Ureter (tissue), 1 donor: ENCODE measurements at regions not wholly inside any gene's neighbourhood (a gene's known extent, or its start where the extent isn't known, plus 50 kb on each side); places are given as distances from the start of the nearest gene placed in this dataset.
"Not testable (repeated sequence)": the region's sequence is repeated elsewhere in the genome, so short reads cannot be mapped to it uniquely, and the experiment has no call there.

Experiments used
- DNase-seq: peaks from one replicate; pipeline ENCODE4 v3.0.0-alpha.2; 2020; ENCODE audit warnings: low spot score
- donor health status: DM: yes; HTN: yes; CAD: no.

DNA sequence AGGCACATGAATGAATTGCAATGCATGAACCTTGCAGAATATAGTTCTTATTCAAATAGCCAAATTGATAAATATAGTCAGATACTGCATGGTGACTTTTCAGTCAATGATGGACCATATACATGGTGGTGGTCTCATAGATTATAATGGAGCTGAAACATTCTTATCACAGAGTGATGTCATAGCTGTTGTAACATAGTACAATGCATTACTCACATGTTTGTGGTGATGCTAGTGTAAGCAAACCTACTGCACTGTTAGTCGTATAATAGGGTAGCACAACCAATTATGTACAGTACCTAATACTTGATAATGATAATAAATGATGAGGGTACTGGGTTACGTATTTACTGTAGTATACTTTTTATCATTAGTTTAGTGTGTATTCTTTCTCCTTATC lies 280.3 kb downstream of the BCAT1 start:
- no peak for DNase-seq

DNA sequence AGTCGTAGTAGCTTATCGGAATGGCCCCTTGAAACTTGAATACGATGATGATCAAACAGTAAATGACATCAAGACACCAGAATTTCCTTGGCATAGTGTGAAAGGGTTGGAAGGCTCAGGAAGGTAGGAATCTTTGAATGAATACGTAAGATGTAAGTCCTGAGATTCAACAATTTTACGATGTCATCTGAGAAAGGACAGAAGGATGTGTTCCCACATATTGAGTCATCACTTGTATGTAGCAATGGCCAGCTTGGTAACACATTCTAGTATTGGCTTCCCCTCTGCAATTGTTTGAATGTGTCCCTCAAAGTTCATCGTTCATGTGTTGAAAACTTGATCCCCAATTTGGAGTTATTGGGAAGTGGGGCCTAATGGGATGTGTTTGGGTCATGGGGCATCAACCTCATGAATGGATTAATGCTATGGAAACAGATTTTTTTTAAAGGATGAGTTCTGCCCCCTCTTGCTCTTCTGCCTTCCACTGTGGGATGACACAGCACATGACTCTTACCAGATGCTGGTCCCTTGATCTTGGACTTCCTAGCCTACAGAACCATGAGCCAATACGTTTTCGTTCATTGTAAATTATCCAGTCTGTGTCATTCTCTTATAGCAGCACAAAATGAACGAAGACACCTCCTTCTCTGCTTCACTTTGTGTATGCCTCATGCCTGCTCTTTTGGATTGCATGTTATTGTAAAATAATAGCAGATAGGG lies 284.6 kb downstream of the BCAT1 start:
- no peak for DNase-seq

DNA sequence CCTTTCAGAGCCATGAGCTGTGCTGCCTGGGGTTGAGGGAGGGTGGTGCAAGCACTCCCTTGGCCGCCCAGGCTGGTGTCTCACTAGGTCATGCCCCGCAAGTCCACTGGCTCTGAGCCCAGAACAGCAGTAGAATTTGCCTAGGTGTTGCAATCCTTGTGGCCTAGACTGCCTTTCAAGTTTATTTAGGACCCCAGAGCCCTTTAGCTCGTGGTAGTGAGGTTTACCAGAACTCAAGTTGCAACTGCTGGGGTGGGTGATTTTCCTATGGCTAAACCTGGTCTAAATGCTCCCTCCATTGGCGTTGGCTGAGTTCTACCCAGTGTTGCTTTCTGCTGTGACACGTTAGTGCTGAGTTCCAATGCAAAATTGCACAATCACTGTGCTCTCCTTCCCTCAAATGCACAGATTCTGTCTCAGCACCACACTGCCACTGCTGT lies 287.2 kb downstream of the BCAT1 start:
- peak; percentile 53 for DNase-seq

DNA sequence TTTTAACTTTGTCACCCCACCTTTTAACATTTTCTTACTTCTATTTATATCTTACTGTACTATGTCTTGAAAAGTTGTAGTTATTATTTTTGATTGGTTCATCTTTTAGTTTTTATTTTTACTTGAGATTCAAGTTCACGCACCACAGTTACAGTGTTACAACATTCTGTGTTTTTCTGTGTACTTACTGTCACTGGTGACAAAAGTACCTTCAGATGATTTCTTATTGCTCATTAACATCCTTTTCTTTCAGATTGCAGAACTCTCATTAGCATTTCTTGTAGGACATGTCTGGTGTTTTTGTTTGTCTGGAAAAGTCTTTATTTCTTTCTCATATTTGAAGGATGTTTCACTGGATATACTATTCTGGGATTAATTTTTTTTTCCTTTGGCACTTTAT lies 289.9 kb downstream of the BCAT1 start:
- no peak for DNase-seq

DNA sequence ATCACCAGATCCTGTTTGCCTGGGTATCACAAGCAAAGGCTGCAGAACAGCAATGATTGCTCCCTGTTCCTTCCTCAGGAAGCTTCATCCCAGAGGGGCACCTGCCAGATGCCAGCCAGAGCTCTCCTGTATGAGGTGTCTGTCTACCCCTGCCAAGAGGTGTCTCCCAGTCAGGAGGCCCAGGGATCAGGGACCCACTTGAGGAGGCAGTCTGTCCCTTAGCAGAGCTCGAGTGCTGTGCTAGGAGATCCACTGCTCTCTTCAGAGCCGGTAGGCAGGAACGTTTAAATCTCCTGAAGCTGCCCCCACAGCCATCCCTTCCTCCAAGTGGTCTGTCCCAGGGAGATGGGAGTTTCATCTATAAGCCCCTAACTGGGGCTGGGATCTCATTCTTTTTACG lies 294.6 kb downstream of the BCAT1 start:
- not testable (repeated sequence) for DNase-seq

DNA sequence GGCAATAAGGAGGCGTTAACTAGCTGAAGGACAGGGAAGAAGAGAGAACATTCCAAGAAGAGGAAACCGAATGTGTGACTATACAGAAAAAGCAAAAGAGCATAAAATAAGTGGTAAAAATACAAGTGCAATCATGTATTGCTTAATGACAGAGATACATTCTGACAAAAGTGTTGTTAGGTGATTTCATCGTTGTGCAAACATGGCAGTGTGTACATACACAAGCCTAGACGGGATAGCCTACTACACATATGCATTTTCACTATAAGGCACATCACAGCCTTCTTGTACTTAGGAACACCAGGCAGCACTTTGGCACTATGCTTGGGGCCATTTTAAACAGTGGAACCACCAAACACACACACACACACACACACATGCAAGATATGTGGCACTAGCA lies 299.3 kb downstream of the BCAT1 start:
- DNase-seq: no peak

DNA sequence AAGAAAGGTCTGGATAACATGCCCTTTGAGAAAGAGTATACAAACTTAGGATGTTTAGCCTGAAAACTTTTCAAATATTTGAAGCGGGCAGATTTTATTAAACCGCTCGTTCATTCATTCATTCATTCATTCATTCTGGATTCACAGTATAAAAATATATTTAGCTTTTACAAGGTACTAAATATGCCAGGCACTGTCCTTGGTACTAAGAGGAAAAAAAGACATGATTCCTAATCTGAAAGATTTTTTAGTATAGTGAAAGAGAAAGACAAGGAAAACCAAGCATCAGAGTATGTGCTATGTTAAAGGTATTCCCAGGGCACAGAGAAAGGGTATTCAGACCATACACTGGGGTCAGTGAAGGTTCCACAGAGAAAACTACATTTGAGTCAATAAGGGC lies 299.7 kb downstream of the BCAT1 start:
- DNase-seq: no peak

DNA sequence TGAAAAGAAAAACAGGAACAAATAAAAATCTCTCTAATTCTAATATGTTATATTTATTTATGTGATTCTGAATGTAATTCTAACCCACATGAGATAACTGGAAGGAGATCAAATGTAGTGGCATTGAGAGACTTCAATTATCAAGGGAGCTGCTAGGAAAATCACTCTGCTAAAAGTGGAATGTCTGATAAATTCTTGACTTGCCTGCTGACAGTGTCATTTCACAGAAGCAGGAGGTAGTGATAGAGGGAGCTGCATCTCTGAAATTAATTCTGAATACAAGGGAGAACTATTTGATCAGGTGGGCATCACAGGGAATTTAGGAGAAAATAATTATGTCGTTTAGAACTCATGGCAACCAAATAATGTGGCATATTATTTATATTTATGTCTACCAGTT lies 303.6 kb downstream of the BCAT1 start:
- no peak for DNase-seq

DNA sequence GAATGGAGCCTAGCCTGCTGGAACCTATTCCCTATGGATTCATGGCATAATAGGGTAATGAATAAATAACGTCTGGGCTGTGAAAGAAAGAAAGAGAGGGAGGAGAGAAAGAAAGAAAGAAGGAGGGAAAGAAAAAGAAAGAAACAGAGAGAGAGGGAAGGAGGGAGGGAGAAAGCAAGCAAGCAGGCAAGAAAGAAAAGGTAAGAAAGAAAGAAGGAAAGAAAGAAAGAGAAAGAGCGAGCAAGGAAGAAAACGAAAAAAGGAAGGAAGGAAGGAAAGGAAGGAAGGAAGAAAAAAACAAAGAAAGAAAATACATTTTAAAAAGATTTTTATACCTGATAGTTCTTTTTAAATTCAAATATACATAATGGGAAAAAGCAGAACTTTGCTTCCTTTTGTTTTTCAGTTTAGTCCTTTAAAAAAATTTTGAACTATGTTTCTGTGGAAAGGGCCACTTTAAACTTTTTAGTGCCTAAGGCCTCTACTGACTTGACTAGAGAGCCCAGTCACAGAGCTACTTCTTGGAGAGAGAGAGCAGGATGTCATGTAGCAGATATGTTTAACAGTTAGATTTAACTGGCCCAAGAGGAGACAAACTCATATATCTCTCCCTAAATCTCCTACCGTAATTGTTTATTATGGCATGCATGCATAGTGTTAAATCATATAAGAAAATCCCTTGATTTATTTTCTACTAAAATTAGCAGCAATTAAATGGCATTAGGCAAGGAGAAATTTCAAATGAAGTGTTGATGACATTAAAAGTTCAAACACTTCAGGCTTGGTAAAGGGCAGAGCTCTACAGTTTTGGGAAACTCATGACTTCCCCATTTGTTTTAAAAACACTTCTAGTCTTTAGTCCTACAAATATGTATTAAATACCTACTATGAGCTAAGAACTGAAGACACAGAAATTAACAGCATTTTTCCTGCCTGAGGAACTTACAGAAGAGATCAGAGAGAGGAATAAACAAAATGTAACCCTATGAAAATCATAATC lies 305.5 kb downstream of the BCAT1 start:
- DNase-seq: no peak

DNA sequence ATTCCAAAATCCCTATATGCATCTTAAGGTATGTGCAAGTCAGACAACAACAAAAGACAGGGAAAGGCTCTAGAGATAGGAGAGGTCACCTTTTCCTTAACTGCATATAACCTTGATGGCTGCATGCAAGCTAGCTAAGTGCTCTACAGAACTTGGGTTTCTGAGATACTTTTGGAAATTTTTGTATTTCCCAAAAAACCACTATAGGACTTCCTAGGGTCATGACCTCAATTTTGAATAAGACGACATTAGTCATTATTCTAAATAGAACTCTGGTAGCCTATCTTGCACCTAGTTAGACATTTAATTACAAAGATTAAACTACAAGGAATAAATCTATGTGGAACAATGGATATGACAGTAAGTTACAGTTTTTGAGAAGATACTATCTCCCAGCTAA lies 309.3 kb downstream of the BCAT1 start:
- DNase-seq: no peak

DNA sequence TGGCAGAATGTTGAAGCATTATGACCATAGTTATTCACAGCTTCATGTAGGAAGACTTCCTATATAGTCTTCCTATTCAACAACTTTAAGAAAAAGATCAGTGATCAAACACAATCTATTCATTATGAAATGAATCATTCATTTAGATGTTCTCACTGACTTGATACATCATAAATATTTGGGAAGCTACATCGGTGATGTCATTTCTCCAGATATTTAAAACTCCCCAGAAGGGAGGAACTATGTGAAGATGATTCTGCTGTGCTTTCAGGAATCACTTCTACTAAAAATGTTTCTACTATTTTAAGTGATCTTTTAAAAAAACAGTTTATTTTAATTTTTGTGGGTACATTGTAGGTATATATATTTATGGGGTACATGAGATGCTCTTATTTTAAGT lies 316.4 kb downstream of the BCAT1 start:
- DNase-seq: no peak

DNA sequence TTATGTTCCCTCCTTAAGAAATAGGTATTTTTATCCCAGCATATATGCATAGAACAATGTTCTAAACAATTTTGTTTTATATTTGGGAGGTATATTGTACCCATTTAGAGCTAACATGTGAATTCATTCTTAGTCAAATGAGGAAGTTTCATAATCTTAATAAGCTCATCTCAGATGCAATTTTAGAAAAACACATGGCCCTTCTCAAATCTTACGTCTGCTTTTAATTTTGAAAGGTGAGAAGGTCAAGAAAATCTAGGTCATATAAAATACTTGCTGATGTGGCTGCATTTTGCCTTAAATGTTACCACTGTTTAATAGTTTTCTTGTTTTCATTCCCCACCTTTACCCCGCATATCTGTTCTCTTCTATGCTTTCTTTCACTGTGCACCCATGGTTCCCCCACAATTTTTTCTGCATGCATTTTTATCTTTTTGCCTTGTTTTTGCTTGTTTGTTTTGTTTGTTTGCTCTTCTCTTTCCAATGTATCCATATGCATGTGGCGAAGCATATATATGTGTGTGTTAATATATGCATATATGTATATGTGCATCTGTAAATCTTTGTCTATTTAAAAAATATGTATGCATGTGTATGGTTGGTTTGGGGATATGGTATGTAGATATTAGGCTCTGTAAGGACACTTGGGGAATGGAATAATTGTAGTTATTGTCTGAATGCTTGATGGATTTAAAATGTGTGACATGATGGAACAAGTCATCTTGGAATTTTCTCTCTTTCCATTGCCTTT lies 317.1 kb downstream of the BCAT1 start:
- DNase-seq: no peak

DNA sequence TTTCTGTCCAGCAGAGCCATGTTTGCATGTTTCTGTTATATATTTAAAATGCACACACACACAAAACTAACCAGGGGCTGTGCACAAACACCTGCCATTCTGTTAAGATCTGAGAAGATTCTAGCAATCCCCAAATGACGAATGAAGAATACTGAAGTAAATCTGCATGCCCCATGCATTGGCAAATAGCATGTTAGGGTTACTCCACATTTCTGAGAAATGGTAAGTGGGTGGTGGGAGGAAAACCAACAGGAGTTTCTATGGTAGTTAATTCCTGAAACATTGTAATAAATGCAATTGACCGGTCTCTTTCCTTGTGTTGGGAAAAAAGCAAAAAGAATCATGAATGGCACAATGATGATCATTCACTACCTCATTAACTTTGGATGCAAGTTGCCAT lies 318.0 kb downstream of the BCAT1 start:
- DNase-seq: no peak

DNA sequence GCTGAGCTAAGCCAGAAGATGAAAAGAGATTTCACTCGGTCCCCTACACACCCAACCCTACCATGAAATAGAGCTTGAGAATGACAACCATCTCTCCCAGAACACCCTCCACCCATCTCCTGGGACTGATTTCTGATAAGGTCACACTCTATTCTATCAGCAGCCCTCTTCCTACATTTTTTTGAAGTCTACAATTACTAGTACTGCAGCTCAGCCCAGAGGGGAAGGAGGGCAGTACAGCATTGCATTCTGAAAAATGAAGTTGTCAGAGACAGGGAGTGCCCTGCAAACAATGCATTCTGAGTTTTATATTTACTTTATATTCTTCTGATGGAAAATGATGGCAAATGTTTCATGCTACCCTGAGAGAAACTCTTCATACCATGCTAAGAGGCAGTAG lies 318.5 kb downstream of the BCAT1 start:
- DNase-seq: no peak

DNA sequence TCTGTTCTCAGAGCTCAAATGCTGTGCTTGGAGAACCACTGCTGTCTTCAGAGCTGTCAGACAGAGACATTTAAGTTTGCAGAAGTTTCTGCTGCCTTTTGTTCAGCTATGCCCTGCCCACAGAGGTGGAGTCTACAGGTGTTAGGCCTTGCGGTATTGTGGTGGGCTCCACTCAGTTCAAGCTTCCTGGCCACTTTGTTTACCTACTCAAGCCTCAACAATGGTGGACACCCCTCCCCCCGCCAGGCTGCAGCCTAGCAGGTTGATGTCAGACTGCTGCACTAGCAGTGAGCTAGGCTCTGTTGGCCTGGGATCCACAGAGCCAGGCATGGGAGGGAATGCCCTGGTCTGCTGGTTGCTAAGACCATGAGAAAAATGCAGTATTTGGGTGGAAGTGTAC lies 323.8 kb downstream of the BCAT1 start:
- no peak for DNase-seq

DNA sequence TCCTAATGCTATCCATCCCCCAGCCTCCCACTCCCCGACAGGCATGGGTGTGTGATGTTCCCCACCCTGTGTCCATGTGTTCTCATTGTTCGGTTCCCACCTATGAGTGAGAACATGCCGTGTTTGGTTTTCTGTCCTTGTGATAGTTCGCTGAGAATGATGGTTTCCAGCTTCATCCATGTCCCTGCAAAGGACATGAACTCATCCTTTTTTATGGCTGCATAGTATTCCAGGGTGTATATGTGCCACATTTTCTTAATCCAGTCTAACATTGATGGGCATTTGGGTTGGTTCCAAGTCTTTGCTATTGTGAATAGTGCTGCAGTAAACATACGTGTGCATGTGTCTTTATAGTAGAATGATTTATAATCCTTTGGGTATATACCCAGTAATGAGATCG lies 328.9 kb downstream of the BCAT1 start:
- DNase-seq: not testable (repeated sequence)

DNA sequence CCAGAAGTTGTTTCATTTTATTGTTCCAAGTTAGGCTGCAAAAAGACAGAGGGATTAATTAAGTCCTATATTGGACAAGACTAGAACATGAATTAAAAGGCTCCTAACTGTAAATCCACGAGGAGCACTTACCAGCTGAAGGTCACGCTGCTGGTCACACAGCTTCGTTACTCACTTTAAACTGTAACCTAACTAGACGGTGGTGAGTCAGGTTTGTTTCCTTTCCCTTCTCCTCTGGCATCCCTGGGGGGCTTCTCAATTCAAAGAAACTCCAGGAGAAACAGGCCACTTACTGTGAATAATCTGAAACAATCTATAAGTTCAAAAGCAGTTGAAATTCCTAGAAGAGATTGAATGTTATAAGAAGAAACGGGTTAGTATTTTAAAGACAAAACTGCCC lies 331.4 kb downstream of the BCAT1 start:
- DNase-seq: no peak

DNA sequence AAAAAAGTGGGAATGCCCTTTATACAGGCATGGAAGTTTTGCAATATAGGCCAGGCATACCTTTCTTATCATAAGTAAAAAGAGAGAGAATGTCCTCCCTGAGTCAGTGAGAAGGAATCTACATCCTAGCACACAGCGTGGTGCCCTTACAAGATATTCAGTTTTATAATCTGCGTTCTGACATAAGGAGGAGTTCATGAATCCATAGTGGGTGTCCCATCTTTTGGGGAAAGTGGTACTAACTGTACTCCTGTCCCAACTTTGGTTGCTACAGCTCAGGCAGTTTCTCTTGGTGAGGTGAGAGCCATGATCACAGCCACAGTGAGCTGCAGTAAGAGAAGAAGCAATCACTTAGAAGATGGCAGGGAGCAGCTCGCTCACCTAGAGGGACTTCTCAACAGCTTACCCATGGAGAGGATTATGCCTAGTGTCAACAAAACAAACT lies 332.9 kb downstream of the BCAT1 start:
- DNase-seq: no peak

DNA sequence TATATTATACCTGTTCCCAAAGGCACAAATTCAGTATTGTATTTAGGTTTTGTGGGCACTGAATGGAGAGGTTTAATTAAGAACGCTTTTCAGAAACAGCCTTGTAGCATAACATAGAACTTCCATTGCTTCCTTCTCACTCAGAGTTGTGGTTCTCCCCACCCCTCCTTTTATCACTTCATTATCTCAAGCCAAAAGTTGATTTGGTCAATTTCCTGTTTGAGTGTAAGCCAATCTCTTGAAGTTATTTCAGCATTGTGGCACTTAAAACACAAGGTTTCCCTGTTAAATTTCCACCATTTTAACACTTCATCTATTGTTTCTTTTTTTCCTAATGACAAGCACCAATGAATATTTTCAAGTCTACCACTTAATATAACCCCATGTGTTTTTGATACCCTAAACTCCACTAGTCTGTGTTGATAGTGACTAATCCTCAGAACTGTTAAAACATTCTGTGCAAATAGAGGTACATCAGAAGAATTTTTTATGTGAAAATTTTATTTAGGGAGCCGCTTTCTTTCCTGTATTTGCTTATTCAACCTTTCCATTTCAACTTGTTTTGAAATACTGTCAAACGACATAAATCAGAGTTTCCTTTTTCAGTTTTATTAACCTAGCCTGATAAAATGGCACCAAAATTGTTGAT lies 340.1 kb downstream of the BCAT1 start:
- no peak for DNase-seq

DNA sequence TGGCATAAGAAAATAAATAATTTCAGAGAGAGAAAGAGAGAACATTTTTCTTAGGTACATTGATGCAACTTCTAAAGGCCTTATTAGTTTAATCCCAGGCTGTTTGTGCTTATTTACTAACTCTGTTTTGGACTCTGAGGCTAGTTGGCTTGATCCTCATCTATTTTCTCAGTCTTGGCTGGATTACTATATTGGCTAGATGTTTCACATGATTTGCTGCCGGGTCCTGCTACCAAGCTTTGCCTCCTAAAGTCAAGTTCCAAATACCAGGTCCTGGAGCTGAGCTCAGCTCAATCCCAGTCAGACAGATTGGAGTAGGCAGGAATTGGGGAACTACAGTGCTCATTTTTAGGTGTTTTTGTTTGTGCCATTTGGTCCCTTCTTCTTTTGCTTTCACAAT lies 340.8 kb downstream of the BCAT1 start:
- DNase-seq: no peak

DNA sequence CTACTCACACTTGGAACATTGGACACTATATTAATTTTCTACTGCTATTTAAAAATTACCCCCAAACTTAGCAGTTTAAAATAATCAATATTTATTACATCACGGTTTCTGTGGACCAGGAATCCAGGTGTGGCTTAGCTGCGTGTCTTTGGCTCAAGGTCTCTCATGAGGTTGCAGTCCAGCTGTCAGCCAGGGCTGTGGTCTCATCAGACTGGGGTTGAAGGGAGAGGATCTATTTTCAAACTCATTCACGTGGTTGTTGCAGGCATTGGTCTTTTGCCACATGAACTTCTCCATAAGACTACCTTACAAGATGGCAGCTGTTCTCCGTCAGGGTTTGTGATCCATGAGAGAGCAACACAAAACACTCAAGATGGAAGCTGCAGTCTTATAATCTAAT lies 343.0 kb downstream of the BCAT1 start:
- DNase-seq: no peak

DNA sequence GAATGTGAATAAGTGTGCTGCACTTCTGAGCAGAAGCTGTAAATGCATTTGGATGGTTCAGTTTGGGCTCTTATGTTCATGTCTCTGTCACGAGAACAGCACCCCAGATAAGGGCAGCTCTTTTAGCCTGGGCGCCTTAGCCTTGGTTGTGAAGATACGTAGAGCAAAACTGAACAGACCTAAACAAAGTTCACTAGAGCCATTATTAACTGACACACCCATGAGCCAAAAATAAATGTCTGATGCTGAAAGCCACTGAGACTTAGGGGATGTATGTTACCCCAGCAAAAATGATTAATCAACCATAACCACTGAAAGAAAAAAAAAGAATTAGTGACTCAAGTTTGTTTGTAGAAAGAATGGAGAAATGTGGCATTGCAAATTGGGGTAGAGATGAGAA lies 343.4 kb downstream of the BCAT1 start:
- no peak for DNase-seq
